ENCODE measurements at regions not wholly inside any gene's neighbourhood (a gene's known extent, or its start where the extent isn't known, plus 50 kb on each side); places are given as distances from the start of the nearest gene placed in this dataset.

DNA sequence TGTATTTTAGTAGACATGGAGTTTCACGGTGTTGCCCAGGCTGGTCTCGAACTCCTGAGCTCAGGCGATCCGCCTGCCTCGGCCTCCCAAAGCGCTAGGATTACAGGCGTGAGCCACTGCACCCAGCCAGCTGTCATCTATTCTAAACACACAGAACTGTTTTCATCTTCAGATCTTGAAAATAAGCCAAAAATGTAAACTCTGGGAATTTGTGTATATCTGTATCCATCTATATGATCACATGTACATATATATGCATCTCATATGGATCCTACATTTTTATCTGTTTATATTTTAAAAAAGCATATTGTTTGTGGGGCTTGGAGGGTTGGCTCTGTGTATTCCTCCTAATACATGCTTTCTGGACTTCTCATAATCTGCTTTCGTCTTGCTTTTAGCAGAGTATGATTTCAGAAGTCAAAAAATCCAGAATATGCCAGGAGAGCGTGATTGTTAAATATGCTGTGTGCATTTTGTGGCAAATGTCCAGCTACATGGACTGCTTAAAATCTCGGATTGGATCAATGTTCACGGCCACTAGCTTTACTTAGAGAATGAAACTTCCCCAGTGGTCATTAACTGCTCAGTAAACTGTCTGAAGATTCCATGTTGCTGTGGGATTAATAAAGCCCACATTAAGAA lies 274.4 kb upstream of the IRX1 start:
- DNase-seq (ENCODE audit: low read depth in 2 of 2), result no peak

DNA sequence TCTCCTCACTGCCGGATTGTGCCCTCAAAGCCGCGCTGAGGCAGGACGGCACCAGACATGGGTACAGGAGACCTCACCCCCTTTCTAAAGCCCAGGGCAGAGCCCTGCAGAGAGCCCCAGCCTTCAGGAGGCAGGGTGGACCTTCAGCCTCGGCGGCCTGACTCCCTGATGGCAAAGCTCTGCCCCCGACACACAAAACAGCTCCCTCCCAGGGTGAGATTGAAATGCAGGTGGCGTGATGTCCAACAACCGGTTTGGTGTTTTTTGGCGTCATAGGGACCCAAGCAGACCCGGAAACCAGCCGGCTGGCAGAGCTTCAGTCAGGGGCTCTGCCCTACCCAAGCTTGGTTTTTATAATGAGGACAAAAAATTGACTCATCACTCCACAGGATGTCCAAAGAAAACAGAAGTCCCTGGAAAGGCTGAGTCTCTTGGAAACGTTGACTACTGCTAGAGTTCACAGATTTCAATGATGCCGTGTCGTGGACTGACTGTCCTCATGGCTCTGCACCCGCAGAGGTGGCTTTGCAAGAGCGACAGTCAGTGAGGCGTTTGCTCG lies 275.2 kb upstream of the IRX1 start:
- no peak for DNase-seq (ENCODE audit: low read depth in 2 of 2)

GRCh38 chr5:3317051-3317795 lies 278.4 kb upstream of the IRX1 start:
- DNase-seq (ENCODE audit: low read depth in 2 of 2), result no peak

- no peak for DNase-seq (ENCODE audit: low read depth in 2 of 2)
These were observed 282.1 kb upstream of the IRX1 start for GRCh38 chr5:3313569-3313968.

GRCh38 chr5:3312299-3312698 lies 283.3 kb upstream of the IRX1 start:
- DNase-seq (ENCODE audit: low read depth in 2 of 2), result no peak

GRCh38 chr5:3311433-3311832 lies 284.2 kb upstream of the IRX1 start:
- DNase-seq (ENCODE audit: low read depth in 2 of 2), result no peak

DNA sequence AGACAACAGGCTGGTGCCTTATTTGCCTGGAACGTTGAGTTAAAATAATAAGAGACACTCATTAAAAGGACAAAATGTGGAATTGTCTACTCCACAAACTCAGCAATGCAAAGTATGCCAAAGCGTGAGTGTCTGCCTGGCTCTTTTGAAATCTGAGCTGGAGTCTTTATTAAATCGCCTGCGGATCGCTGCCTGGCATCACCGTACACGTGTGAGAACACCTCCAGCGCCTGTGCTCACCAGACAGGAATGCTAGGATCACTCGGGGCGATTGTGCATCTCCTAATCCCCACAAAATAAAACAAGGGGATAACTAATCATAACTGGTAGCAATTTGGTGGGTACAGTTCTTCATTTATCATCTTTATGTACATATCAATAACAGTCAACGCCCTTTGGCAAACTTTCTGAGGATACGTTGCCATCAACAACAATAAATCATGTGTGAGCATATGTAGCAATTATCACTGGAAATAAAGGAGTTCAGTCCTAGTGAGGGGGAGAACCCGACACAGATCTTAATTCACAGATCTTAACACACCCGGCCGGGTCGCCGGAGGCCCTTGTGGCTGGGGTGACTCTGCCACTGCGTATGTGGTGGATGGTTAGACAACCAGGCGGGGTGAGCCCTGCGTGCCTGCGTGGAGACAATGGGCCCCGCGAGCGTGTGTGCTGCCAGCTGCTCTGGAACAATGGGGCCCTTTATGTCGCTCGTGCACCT lies 284.9 kb upstream of the IRX1 start:
- DNase-seq (ENCODE audit: low read depth in 2 of 2), result peak; percentile 64

GRCh38 chr5:3309538-3309937 lies 286.1 kb upstream of the IRX1 start:
- no peak for DNase-seq (ENCODE audit: low read depth in 2 of 2)

GRCh38 chr5:3307982-3308621 lies 287.5 kb upstream of the IRX1 start:
- DNase-seq (ENCODE audit: low read depth in 2 of 2), result no peak

DNA sequence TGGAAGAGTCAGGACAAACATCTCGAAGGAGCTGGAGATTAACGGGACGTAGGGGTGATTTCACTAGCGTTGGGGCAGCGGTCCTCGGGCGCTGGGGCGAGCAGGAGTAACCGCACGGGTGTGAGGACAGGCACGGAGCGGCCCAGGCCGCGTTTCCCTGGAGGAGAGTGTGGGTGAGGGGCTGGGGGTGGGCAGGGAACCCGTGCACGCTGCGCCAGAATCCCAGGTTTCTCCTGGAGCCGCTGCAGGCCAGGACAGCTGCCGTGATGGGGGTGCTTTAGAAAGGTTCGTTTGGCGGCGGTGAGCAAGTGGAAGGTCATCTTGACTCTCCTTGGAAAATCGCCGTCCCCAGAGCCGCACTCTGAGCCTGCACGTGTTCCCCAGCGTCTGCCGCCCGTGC lies 290.2 kb upstream of the IRX1 start:
- DNase-seq (ENCODE audit: low read depth in 2 of 2), result no peak

DNA sequence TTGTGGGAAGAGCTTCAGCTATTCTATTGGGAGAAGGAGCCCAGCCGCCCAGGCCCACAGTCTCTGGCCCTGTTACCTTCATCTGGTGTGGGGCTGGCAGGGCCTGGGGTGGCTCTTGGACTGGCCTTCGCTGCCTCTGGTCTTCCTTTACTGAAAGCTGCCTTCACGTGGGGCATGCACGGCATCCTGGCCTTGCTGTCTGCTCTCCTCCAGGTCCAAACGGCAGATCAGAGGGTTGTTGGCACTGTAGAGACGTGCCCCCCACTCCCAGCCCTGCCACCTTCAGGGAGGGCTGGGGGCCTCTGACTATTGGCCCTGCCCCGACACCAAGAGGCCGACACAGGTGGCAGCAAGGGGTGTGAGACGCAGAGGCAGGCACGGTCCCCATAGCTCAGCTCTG lies 291.3 kb upstream of the IRX1 start:
- no peak for DNase-seq (ENCODE audit: low read depth in 2 of 2)

- DNase-seq (ENCODE audit: low read depth in 2 of 2), result peak; percentile 55 to 63
These were observed 291.9 kb upstream of the IRX1 start for GRCh38 chr5:3303777-3304176.

GRCh38 chr5:3302228-3302627 lies 293.4 kb upstream of the IRX1 start:
- no peak for DNase-seq (ENCODE audit: low read depth in 2 of 2)

GRCh38 chr5:3301306-3301705 lies 294.3 kb upstream of the IRX1 start:
- no peak for DNase-seq (ENCODE audit: low read depth in 2 of 2)

GRCh38 chr5:3300726-3301125 lies 294.9 kb upstream of the IRX1 start:
- DNase-seq (ENCODE audit: low read depth in 2 of 2), result no peak

DNA sequence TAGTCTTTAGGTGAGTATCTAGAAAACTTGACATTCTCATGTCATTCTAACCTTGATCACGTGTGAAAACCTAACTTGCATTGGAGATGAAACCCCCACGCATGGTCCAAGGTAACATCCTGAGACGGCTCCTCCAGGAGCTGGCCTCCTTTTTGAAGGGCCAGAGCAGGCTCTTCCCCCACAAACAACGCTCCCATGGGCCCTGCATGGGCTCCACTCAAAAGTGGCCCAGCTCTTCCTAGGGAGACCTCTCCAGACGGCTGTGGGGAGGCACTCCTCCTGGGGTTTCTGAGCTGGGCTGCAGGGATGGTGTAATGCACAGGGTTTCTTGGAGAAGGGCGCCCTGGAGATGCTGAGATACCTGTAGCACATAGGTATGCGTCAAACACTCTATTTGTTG lies 296.2 kb upstream of the IRX1 start:
- DNase-seq (ENCODE audit: low read depth in 2 of 2), result no peak

DNA sequence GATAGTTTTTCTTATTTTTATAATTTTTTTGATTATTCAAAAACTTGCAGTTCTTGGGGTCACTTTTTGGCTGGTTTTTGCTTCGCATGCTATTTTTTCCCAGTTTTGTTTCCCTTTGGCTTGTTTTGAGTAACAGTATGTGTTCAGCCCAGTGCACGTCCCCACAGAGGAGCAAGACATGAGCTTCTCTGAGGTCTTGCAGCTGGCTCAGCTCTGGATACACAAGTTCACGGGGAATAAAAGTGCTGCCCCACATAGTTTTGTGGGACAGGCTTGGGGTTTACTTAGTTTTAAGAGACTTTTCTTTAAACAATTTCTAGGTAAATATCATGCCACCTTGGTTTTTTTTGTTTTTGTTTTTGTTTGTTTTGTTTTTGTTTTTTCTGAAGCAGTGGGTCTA lies 297.8 kb upstream of the IRX1 start:
- no peak for DNase-seq (ENCODE audit: low read depth in 2 of 2)

- DNase-seq (ENCODE audit: low read depth in 2 of 2), result no peak
These were observed 307.3 kb upstream of the IRX1 start for GRCh38 chr5:3288325-3288724.

DNA sequence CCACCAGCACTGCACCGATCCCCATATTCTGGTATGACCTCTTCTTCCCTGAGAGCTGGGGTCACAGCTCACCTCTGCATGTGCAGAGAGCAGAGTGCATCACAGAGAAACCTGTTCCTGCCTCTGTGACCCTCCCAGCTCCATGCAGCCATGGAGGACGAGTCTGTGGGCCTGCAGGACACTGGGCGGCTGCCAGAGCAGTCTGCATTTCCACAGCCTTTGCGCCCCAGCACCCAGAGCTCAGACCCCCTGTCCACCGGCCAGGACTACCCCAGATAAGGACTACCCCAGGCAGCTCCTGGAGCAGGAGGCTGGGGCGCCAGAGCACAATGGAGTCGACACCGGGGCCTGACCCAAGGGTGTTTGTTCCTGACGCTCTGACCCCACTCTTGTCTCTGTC lies 308.1 kb upstream of the IRX1 start:
- DNase-seq (ENCODE audit: low read depth in 2 of 2), result no peak

GRCh38 chr5:3285621-3286020 lies 310.0 kb upstream of the IRX1 start:
- no peak for DNase-seq (ENCODE audit: low read depth in 2 of 2)

GRCh38 chr5:3284506-3284905 lies 311.1 kb upstream of the IRX1 start:
- DNase-seq (ENCODE audit: low read depth in 2 of 2), result no peak

GRCh38 chr5:3282841-3283240 lies 312.8 kb upstream of the IRX1 start:
- DNase-seq (ENCODE audit: low read depth in 2 of 2), result no peak
